ENCODE measurements at regions not wholly inside any gene's neighbourhood (a gene's known extent, or its start where the extent isn't known, plus 50 kb on each side); places are given as distances from the start of the nearest gene placed in this dataset.

GRCh38 chr17:77592106-77592865, 366.2 kb upstream of the TNRC6C start:
- TF ChIP-seq CTCF (IDR thresholded peaks at IDR 0.05; ENCODE audit: low read depth, low read length) (no peak), EZH2phosphoT487 (IDR thresholded peaks at IDR 0.05; ENCODE audit: low read depth) (no peak)

All from OCI-LY3 (cell line).